ENCODE measurements at regions not wholly inside any gene's neighbourhood (a gene's known extent, or its start where the extent isn't known, plus 50 kb on each side); places are given as distances from the start of the nearest gene placed in this dataset.

DNA sequence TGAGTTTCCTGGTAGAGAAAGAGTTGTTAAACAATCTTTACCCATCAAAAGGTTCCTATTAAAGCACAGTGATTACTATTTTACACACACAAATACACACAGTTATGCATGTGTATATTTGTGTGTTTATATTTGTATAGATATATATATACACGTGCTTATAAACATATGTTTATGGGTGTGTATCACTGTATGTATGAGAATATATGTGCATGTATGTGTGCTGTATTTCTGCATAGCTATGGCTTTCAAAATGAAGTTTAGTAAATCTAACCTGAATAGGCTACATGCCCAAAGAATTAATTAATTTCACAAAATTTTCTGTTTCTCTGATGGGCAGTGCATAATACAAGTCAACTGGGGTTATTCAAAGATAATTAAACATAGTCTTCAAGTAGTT, 723.1 kb upstream of the KIRREL3 start:
- TF ChIP-seq CTCF (IDR thresholded peaks at IDR 0.05) = no peak
- DNase-seq (ENCODE audit: low spot score) (no peak), ATAC-seq (ENCODE audit: low FRiP score) (no peak)

GRCh38 chr11:127713226-127713625, 712.7 kb upstream of the KIRREL3 start:
- DNase-seq (ENCODE audit: low spot score) = no peak
- TF ChIP-seq CTCF (IDR thresholded peaks at IDR 0.05) = no peak
- ATAC-seq (ENCODE audit: low FRiP score) = no peak

DNA sequence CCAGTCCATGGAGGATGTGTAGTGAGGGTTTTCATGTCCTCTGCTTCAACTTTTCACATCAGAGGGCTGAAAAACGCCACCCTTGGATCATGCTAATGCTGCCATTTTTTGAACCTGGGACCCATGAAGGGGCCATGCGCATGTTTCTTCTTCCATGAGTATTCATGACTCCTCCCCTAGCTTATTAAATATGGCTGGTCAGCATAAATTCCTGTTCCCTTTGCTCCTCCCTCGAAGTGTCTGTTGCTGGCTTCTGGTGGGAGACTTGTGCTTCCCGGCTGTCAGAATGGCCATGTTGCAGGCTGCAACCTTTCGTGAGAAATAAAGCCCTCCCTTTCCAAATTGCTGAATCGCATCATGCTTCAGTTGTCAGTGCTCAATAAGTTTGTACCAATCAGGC, 711.2 kb upstream of the KIRREL3 start:
- no peak for ATAC-seq (ENCODE audit: low FRiP score)
- no peak for DNase-seq (ENCODE audit: low spot score)
- no peak for TF ChIP-seq CTCF (IDR thresholded peaks at IDR 0.05)

GRCh38 chr11:127710831-127711230, 710.3 kb upstream of the KIRREL3 start:
- TF ChIP-seq CTCF (IDR thresholded peaks at IDR 0.05) = no peak
- ATAC-seq (ENCODE audit: low FRiP score) (no peak), DNase-seq (ENCODE audit: low spot score) (no peak)

DNA sequence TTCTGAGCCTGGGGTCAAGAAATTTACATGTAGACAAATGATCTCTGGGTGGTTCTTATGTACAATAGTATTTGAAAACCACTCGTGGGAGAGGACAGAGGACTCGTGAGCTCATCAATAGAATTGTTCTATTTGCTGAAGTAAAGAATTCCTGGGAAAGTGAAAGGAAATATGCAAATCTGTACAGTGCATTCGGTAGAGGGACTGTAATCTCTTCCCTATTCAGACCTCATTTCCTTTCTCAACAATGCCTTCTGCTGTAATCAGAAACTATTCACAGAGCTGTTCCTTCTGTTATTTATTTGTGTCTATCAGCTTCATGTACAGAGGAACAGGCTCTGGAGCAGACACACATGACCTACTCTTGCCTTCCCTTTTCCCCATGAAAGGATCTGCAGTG, 709.4 kb upstream of the KIRREL3 start:
- DNase-seq (ENCODE audit: low spot score) (no peak), ATAC-seq (ENCODE audit: low FRiP score) (no peak)
- TF ChIP-seq CTCF (IDR thresholded peaks at IDR 0.05) = no peak

DNA sequence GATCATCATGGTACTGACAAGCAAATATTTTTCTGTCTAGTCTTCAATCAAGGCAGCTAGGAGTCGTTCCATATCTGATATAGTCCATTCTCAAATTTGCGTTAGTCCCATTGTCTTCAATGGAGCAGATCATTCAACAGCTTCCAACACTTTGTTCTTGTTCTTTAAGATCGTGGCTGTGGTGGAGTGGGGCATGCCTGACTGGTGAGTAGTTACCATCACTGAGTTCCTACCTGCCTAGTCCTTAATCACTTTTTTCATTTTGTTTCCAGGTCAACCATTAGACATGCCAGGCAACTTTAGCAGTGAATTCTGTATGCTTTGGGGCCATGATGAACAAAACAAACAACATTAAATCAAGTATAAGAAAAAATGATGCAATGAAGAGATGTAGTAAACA, 693.1 kb upstream of the KIRREL3 start:
- no peak for DNase-seq (ENCODE audit: low spot score)
- no peak for ATAC-seq (ENCODE audit: low FRiP score)
- TF ChIP-seq CTCF (IDR thresholded peaks at IDR 0.05) = no peak

DNA sequence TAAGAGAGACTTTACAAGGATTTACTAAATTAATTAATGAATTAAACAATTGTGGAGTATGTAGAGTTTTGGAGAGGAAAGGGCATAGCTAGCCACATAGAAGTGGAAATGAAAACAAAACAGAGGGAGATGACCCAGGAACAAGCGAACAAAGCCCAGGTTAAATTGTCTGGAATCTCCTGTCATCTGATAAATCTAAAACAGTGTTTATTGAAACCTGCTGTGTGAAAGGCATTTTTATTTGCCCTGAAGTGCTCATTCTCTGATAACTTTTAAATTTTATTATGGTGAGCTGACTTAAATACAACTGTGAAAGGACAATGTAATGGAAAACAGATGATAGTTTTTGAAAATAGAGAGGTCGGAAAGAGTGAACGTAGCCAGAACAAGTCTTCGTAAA, 682.8 kb upstream of the KIRREL3 start:
- no peak for ATAC-seq (ENCODE audit: low FRiP score)
- no peak for TF ChIP-seq CTCF (IDR thresholded peaks at IDR 0.05)
- DNase-seq (ENCODE audit: low spot score) = no peak

All from omental fat pad (tissue), 3 donors.